ENCODE measurements at regions not wholly inside any gene's neighbourhood (a gene's known extent, or its start where the extent isn't known, plus 50 kb on each side); places are given as distances from the start of the nearest gene placed in this dataset.

- peak; percentile 51; the same call in 2 of the 3 replicates for ATAC-seq
- TF ChIP-seq CREB5 (CRISPR knock-in tag; IDR thresholded peaks at IDR 0.05; ENCODE audit: low read depth) (no peak), SNAI2 (CRISPR knock-in tag; IDR thresholded peaks at IDR 0.05) (no peak), ARNTL (CRISPR knock-in tag; IDR thresholded peaks at IDR 0.05; ENCODE audit: borderline replicate concordance, low read depth) (no peak), CSRNP3 (CRISPR knock-in tag; IDR thresholded peaks at IDR 0.05) (no peak), TSHZ2 (CRISPR knock-in tag; IDR thresholded peaks at IDR 0.05) (no peak), ZFP3 (CRISPR knock-in tag; IDR thresholded peaks at IDR 0.05) (no peak)
These were observed 755.7 kb downstream of the KCNA4 start for GRCh38 chr11:29260939-29261705.

GRCh38 chr11:29258411-29258810 lies 758.4 kb downstream of the KCNA4 start:
- TF ChIP-seq ZNF8 (CRISPR knock-in tag; IDR thresholded peaks at IDR 0.05) = no peak
- TF ChIP-seq GLIS3 (CRISPR knock-in tag; IDR thresholded peaks at IDR 0.05) = no peak
- no peak for TF ChIP-seq PATZ1 (CRISPR knock-in tag; IDR thresholded peaks at IDR 0.05; ENCODE audit: borderline replicate concordance)
- no peak for TF ChIP-seq OSR1 (CRISPR knock-in tag; IDR thresholded peaks at IDR 0.05)
- TF ChIP-seq ZC3H10 (CRISPR knock-in tag; IDR thresholded peaks at IDR 0.05) = no peak
- no peak for TF ChIP-seq TOX (CRISPR knock-in tag; IDR thresholded peaks at IDR 0.05; ENCODE audit: borderline replicate concordance)
- TF ChIP-seq TSHZ2 (CRISPR knock-in tag; IDR thresholded peaks at IDR 0.05) = no peak
- TF ChIP-seq POU6F1 (CRISPR knock-in tag; IDR thresholded peaks at IDR 0.05; ENCODE audit: borderline replicate concordance, low read depth) = no peak
- TF ChIP-seq RARB (CRISPR knock-in tag; IDR thresholded peaks at IDR 0.05) = no peak
- TF ChIP-seq PPARA (CRISPR knock-in tag; IDR thresholded peaks at IDR 0.05; ENCODE audit: borderline replicate concordance) = no peak
- TF ChIP-seq ZNF565 (CRISPR knock-in tag; conservative IDR thresholded peaks at IDR 0.05; ENCODE audit: low read depth) = no peak
- TF ChIP-seq SNAI2 (CRISPR knock-in tag; IDR thresholded peaks at IDR 0.05) = no peak
- TF ChIP-seq CSRNP3 (CRISPR knock-in tag; IDR thresholded peaks at IDR 0.05) = no peak
- TF ChIP-seq ESRRG (CRISPR knock-in tag; IDR thresholded peaks at IDR 0.05) = no peak
- no peak for TF ChIP-seq BACH2 (CRISPR knock-in tag; IDR thresholded peaks at IDR 0.05; ENCODE audit: borderline replicate concordance)
- no peak for ATAC-seq
